Upper lobe of left lung (tissue), 6 donors: ENCODE measurements at regions not wholly inside any gene's neighbourhood (a gene's known extent, or its start where the extent isn't known, plus 50 kb on each side); places are given as distances from the start of the nearest gene placed in this dataset.

ENCODE experiments used
- ATAC-seq, 2 donors: fragments of 200-7000 bp; cut with Tn5 transposase; one replicate each; pipeline ENCODE4 v1.9.1; 2022; ENCODE audit warnings: mild to moderate bottlenecking in 2 of 2, moderate library complexity in 2 of 2; ENCODE audit not compliant: low FRiP score in 2 of 2
- DNase-seq, 2 donors: peaks; one replicate each; pipeline ENCODE4 v3.0.0-alpha.2; 2019 to 2020
- H3K27ac ChIP-seq, 4 donors: fragments of 200-600 bp; sonication (generic); one replicate each; pipeline ENCODE4 v1.5.1; 2016 to 2019
- H3K27me3 ChIP-seq, 4 donors: fragments of 200-600 bp; sonication (generic); one replicate each; pipeline ENCODE4 v1.5.1; 2017 to 2019
- H3K36me3 ChIP-seq, 4 donors: fragments of 200-600 bp; sonication (generic); one replicate each; pipeline ENCODE4 v1.5.1; 2016 to 2019
- H3K4me1 ChIP-seq, 4 donors: fragments of 200-600 bp; sonication (generic); one replicate each; pipeline ENCODE4 v1.5.1; 2018 to 2019
- H3K4me3 ChIP-seq, 4 donors: fragments of 200-600 bp; sonication (generic); one replicate each; pipeline ENCODE4 v1.5.1; 2017 to 2019; ENCODE audit warnings: mild to moderate bottlenecking in 2 of 4, moderate library complexity in 1 of 4
- H3K9me3 ChIP-seq, 4 donors: fragments of 200-600 bp; sonication (generic); one replicate each; pipeline ENCODE4 v1.5.1; 2018 to 2019
- CTCF ChIP-seq, 6 experiments: fragments of 450-650 bp in 4 of 6; fragments of 200-600 bp in 2 of 6; sonication (generic) in 2 of 6; IDR thresholded peaks; one replicate each; pipeline ENCODE4 v1.5.1; 2016 to 2019; ENCODE audit warnings: antibody characterized with exemption in 6 of 6
- EP300 ChIP-seq, 4 donors: sonication (generic); formaldehyde crosslinking; IDR thresholded peaks; one replicate each; pipeline ENCODE4 v1.5.1; 2017; ENCODE audit warnings: antibody characterized with exemption in 4 of 4, control low read depth in 2 of 4
- POLR2A ChIP-seq, 4 donors: fragments of 450-650 bp; IDR thresholded peaks; one replicate each; pipeline ENCODE4 v1.5.1; 2016 to 2017; ENCODE audit warnings: antibody characterized with exemption in 4 of 4, mild to moderate bottlenecking in 2 of 4
- POLR2AphosphoS5 ChIP-seq, 2 donors: sonication (generic); formaldehyde crosslinking; IDR thresholded peaks; one replicate each; pipeline ENCODE4 v1.5.1; 2017; ENCODE audit warnings: antibody characterized with exemption in 2 of 2
- WGBS, 2 donors: methylation state at CpG; one replicate each; pipeline ENCODE4 v1.1.5; 2017 to 2018; 5-methylcytosine and 5-hydroxymethylcytosine counted together
- donor health status: DM: no; HTN: no; CAD: no; lungs with moderate emphysema.
- donor health status: DM: no; HTN: yes; CAD: no; lungs with severe emphysema.

- no peaks in the 10 kb centered on the region for H3K27me3 ChIP-seq
- no peak overlapping the region for H3K27ac ChIP-seq
- DNase-seq (no peak), ATAC-seq (no peak)
- no peaks in the 10 kb centered on the region for H3K4me1 ChIP-seq
- no peak for TF ChIP-seq POLR2A (IDR thresholded peaks at IDR 0.05)
- no peak for TF ChIP-seq POLR2AphosphoS5 (IDR thresholded peaks at IDR 0.05)
- TF ChIP-seq CTCF (IDR thresholded peaks at IDR 0.05) = no peak
- TF ChIP-seq EP300 (IDR thresholded peaks at IDR 0.05) = no peak
- H3K4me3 ChIP-seq = no peak overlapping the region
- H3K9me3 ChIP-seq = no peaks in the 10 kb centered on the region
- H3K36me3 ChIP-seq = no peaks in the 10 kb centered on the region
- WGBS, 2 donors = 81 to 85% methylated on average over 7 of the region's 7 CpGs
These were observed 91.3 kb upstream of the SLC35B3 start for GRCh38 chr6:8526624-8527023.

GRCh38 chr6:8525370-8525769 lies 90.0 kb upstream of the SLC35B3 start:
- DNase-seq (no peak), ATAC-seq (no peak)
- no peaks in the 10 kb centered on the region for H3K36me3 ChIP-seq
- no peak overlapping the region for H3K4me3 ChIP-seq
- H3K9me3 ChIP-seq = no peaks in the 10 kb centered on the region
- no peak for TF ChIP-seq EP300 (IDR thresholded peaks at IDR 0.05)
- no peak overlapping the region for H3K27ac ChIP-seq
- WGBS, 2 donors = 86 to 95% methylated on average over 1 of the region's 1 CpG
- no peaks in the 10 kb centered on the region for H3K4me1 ChIP-seq
- H3K27me3 ChIP-seq = no peaks in the 10 kb centered on the region

GRCh38 chr6:8513174-8513573 lies 77.8 kb upstream of the SLC35B3 start:
- WGBS, 2 donors = 88 to 89% methylated on average over 1 of the region's 1 CpG
- Histone ChIP-seq H3K4me1 (no peaks in the 10 kb centered on the region), H3K9me3 (no peaks in the 10 kb centered on the region), H3K4me3 (no peak overlapping the region), H3K27me3 (no peaks in the 10 kb centered on the region), H3K36me3 (no peaks in the 10 kb centered on the region), H3K27ac (no peak overlapping the region)
- no peak for ATAC-seq
- DNase-seq = no peak
- no peak for TF ChIP-seq POLR2A (IDR thresholded peaks at IDR 0.05)
- TF ChIP-seq CTCF (IDR thresholded peaks at IDR 0.05) = no peak
- TF ChIP-seq EP300 (IDR thresholded peaks at IDR 0.05) = no peak
- no peak for TF ChIP-seq POLR2AphosphoS5 (IDR thresholded peaks at IDR 0.05)

GRCh38 chr6:8507286-8507685 lies 71.9 kb upstream of the SLC35B3 start:
- WGBS, 2 donors = 90 to 91% methylated on average over 5 of the region's 5 CpGs
- Histone ChIP-seq H3K4me3 (no peak overlapping the region), H3K4me1 (no peaks in the 10 kb centered on the region), H3K9me3 (no peaks in the 10 kb centered on the region), H3K27me3 (no peaks in the 10 kb centered on the region), H3K27ac (no peak overlapping the region), H3K36me3 (no peaks in the 10 kb centered on the region)
- no peak for TF ChIP-seq EP300 (IDR thresholded peaks at IDR 0.05)
- TF ChIP-seq POLR2AphosphoS5 (IDR thresholded peaks at IDR 0.05) = no peak
- no peak for TF ChIP-seq CTCF (IDR thresholded peaks at IDR 0.05)
- no peak for TF ChIP-seq POLR2A (IDR thresholded peaks at IDR 0.05)
- ATAC-seq (no peak), DNase-seq (no peak)

GRCh38 chr6:8506126-8506525 lies 70.8 kb upstream of the SLC35B3 start:
- DNase-seq = no peak
- no peaks in the 10 kb centered on the region for H3K9me3 ChIP-seq
- H3K27me3 ChIP-seq = no peaks in the 10 kb centered on the region
- no peak overlapping the region for H3K4me3 ChIP-seq
- TF ChIP-seq POLR2A (IDR thresholded peaks at IDR 0.05) (no peak), CTCF (IDR thresholded peaks at IDR 0.05) (no peak), EP300 (IDR thresholded peaks at IDR 0.05) (no peak), POLR2AphosphoS5 (IDR thresholded peaks at IDR 0.05) (no peak)
- no peak overlapping the region for H3K27ac ChIP-seq
- WGBS, 2 donors = 0 to 5% methylated on average over 1 of the region's 1 CpG
- ATAC-seq = no peak
- H3K36me3 ChIP-seq = no peaks in the 10 kb centered on the region
- H3K4me1 ChIP-seq = no peaks in the 10 kb centered on the region
